ENCODE measurements at regions not wholly inside any gene's neighbourhood (a gene's known extent, or its start where the extent isn't known, plus 50 kb on each side); places are given as distances from the start of the nearest gene placed in this dataset.

DNA sequence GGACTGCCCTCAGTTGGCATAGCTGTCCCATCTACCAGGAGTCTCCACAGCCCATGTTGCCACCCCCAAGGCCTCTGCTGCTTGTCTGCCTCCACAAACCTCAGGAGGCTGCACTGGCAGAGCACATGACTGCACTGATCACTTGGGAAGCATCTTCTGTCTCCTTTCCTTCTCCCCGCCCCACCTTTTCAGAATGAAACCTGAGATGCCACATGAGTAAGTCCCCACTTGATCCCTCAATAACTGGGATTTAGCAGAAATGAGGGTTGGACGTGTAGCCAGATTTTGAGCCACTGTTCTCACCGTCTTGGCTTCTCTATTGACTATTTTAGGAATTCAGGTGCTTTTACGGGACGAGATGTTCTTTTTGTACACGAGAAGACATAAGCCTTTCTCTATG is 328.4 kb downstream of the CDC5L start:
- TF ChIP-seq, protein P1, sequence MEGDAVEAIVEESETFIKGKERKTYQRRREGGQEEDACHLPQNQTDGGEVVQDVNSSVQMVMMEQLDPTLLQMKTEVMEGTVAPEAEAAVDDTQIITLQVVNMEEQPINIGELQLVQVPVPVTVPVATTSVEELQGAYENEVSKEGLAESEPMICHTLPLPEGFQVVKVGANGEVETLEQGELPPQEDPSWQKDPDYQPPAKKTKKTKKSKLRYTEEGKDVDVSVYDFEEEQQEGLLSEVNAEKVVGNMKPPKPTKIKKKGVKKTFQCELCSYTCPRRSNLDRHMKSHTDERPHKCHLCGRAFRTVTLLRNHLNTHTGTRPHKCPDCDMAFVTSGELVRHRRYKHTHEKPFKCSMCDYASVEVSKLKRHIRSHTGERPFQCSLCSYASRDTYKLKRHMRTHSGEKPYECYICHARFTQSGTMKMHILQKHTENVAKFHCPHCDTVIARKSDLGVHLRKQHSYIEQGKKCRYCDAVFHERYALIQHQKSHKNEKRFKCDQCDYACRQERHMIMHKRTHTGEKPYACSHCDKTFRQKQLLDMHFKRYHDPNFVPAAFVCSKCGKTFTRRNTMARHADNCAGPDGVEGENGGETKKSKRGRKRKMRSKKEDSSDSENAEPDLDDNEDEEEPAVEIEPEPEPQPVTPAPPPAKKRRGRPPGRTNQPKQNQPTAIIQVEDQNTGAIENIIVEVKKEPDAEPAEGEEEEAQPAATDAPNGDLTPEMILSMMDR (conservative IDR thresholded peaks at IDR 0.05; ENCODE audit: low read length): no peak
- TF ChIP-seq EZH2phosphoT487 (IDR thresholded peaks at IDR 0.05; ENCODE audit: borderline replicate concordance): no peak

Data from Loucy (cell line).